ENCODE measurements at regions not wholly inside any gene's neighbourhood (a gene's known extent, or its start where the extent isn't known, plus 50 kb on each side); places are given as distances from the start of the nearest gene placed in this dataset.

GRCh38 chr4:54561940-54562339 lies 95.8 kb upstream of the KIT start:
- TF ChIP-seq SIN3A (IDR thresholded peaks at IDR 0.05; ENCODE audit: borderline replicate concordance, insufficient read depth, low read length) (no peak), FOXP2 (optimal IDR thresholded peaks at IDR 0.05; ENCODE audit: borderline replicate concordance, extremely low read depth, extremely low read length, insufficient read depth) (no peak), REST (IDR thresholded peaks at IDR 0.05; ENCODE audit: insufficient read depth in 1 of 2, low read depth in 2 of 2, low read length in 2 of 2) (no peak), POLR2AphosphoS5 (IDR thresholded peaks at IDR 0.05; ENCODE audit: low read depth, low read length) (no peak), TAF1 (IDR thresholded peaks at IDR 0.05; ENCODE audit: borderline replicate concordance, insufficient read depth, low read length) (no peak)

GRCh38 chr4:54566608-54567007 lies 91.1 kb upstream of the KIT start:
- TF ChIP-seq REST (IDR thresholded peaks at IDR 0.05; ENCODE audit: insufficient read depth in 1 of 2, low read depth in 2 of 2, low read length in 2 of 2) (no peak), TAF1 (IDR thresholded peaks at IDR 0.05; ENCODE audit: borderline replicate concordance, insufficient read depth, low read length) (no peak), FOXP2 (optimal IDR thresholded peaks at IDR 0.05; ENCODE audit: borderline replicate concordance, extremely low read depth, extremely low read length, insufficient read depth) (no peak), SIN3A (IDR thresholded peaks at IDR 0.05; ENCODE audit: borderline replicate concordance, insufficient read depth, low read length) (no peak), POLR2AphosphoS5 (IDR thresholded peaks at IDR 0.05; ENCODE audit: low read depth, low read length) (no peak)

- TF ChIP-seq TAF1 (IDR thresholded peaks at IDR 0.05; ENCODE audit: borderline replicate concordance, insufficient read depth, low read length) (no peak), FOXP2 (optimal IDR thresholded peaks at IDR 0.05; ENCODE audit: borderline replicate concordance, extremely low read depth, extremely low read length, insufficient read depth) (no peak), REST (IDR thresholded peaks at IDR 0.05; ENCODE audit: insufficient read depth in 1 of 2, low read depth in 2 of 2, low read length in 2 of 2) (peak in 1 of 2 experiments; percentile 64; a peak in 2 of 4 replicates)
Measured at GRCh38 chr4:54567327-54567726, 90.4 kb upstream of the KIT start.

- TF ChIP-seq POLR2AphosphoS5 (IDR thresholded peaks at IDR 0.05; ENCODE audit: low read depth, low read length) (no peak), REST (IDR thresholded peaks at IDR 0.05; ENCODE audit: insufficient read depth in 1 of 2, low read depth in 2 of 2, low read length in 2 of 2) (no peak), TAF1 (IDR thresholded peaks at IDR 0.05; ENCODE audit: borderline replicate concordance, insufficient read depth, low read length) (no peak), FOXP2 (optimal IDR thresholded peaks at IDR 0.05; ENCODE audit: borderline replicate concordance, extremely low read depth, extremely low read length, insufficient read depth) (no peak), SIN3A (IDR thresholded peaks at IDR 0.05; ENCODE audit: borderline replicate concordance, insufficient read depth, low read length) (no peak)
Measured at GRCh38 chr4:54568184-54568583, 89.6 kb upstream of the KIT start.

GRCh38 chr4:54570822-54571221 lies 86.9 kb upstream of the KIT start:
- TF ChIP-seq SIN3A (IDR thresholded peaks at IDR 0.05; ENCODE audit: borderline replicate concordance, insufficient read depth, low read length) (no peak), FOXP2 (optimal IDR thresholded peaks at IDR 0.05; ENCODE audit: borderline replicate concordance, extremely low read depth, extremely low read length, insufficient read depth) (no peak), REST (IDR thresholded peaks at IDR 0.05; ENCODE audit: insufficient read depth in 1 of 2, low read depth in 2 of 2, low read length in 2 of 2) (no peak), POLR2AphosphoS5 (IDR thresholded peaks at IDR 0.05; ENCODE audit: low read depth, low read length) (no peak), TAF1 (IDR thresholded peaks at IDR 0.05; ENCODE audit: borderline replicate concordance, insufficient read depth, low read length) (no peak)
